Left cardiac atrium (tissue), 4 donors: ENCODE measurements at regions not wholly inside any gene's neighbourhood (a gene's known extent, or its start where the extent isn't known, plus 50 kb on each side); places are given as distances from the start of the nearest gene placed in this dataset.
"Not testable (repeated sequence)": the region's sequence is repeated elsewhere in the genome, so short reads cannot be mapped to it uniquely, and the experiment has no call there.

Experiments
- ATAC-seq, 2 donors: fragments of 200-7000 bp; cut with Tn5 transposase; one replicate each; pipeline ENCODE4 v1.9.1; 2020; ENCODE audit warnings: mild to moderate bottlenecking in 2 of 2, moderate library complexity in 2 of 2
- DNase-seq: peaks from one replicate; pipeline ENCODE4 v3.0.0-alpha.2; 2020
- intact Hi-C, 2 donors: fragments of 100-400 bp; cut with DNase I; formaldehyde crosslinking; loops; one replicate each; pipeline versions ENCODE4 v1.14.1 to v1.15.1; 2022 to 2023
- donor health status: DM: no; HTN: yes; CAD: no.
- donor health status: DM: no; HTN: yes; CAD: no; lungs with severe emphysema.
- donor health status: DM: yes; HTN: yes; CAD: no.
- donor health status: Dilated cardiomyopathy.

DNA sequence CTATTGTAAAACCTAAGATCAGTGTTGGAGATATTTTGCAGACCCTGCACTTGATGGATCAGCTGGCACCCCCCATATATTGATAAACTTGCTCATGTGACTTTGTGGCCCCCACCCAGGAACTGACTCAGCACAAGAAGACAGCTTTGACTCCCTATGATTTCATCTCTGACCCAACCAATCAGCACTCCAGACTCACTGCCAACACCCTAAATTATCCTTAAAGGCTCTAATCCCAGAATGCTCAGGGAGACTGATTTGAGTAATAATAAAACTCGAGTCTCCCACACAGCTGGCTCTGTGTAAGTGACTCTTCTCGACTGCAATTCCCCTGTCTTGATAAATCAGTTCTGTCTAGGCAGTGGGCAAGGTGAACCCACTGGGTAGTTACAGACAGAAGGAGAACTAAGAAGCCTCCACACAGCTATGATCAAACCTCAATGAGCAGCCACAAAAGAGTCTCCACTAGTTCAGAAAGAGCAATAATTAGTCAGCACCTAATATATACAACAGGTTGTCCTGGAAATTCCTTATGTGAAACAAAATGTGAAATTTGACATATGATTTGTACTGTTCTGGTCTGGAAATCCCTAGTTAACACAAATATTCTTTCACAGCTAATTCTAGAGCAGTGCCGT, 52.2 kb downstream of the ACTL7B start:
- DNase-seq (no peak), ATAC-seq (no peak)
- intact Hi-C loops, result no loop called here

DNA sequence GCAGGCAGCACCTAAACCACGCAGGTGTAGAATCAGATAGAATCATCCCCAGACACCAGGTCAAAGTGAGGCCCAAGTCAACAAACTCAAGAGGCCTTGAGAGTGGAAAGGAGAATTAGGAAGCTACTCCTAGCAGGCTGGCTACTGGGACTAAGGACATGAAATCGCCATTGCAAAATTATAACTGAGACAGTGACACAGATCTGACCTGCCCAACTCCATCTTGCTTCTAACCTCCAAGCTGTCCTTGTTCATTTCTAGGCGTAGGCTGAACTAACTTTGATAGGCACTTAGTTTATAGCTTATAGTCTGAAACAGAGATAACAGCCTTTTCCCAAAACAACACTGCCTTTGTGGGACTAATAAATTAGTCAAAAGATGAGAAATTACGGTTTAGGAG, 52.8 kb downstream of the ACTL7B start:
- DNase-seq, result no peak

DNA sequence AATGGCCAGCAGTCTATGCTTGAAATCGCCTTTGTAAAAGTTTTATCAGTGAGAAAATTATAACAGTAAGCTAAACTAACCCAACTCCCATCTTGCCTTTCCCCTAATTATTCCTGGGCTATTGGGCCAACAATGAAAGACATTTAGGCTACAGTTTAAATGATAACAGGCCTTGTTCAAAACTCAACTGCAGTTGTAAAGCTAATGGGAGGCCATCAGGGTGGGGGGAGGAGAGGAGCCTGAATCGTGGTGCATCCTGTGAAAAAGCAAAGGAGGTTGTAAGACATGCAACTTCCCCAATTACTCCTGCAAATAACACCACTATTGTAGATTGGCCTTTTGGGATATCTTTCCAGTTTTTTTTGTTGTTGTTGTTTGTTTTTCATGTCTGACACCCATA, 53.8 kb downstream of the ACTL7B start:
- DNase-seq, result no peak

More for the DNA sequence above, 52.8 kb downstream of the ACTL7B start:
- no peak for ATAC-seq
- intact Hi-C loops, result no loop called here

DNA sequence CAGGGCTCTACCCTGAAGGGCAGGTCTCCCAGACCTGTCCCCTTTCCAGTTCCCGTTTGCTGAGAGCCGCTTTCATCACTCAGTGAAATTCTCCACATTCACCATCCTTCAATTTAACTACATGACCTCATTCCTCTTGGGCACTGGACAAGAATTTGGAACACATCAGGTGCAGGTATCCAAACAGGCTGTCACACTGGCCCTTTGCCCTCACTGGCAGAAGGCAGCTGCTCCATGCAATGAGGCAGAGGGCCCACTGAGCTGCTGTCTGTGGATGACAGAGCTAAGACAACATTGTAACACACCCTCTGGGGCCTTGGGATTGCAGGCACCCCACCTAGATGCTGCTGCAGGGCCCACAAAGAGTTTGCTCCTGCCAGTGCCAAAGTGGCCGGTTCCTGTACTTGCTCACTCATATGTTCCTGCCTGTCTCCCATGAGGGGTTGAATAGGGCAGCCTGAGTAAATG, 55.1 kb downstream of the ACTL7B start:
- peak; percentile 12 to 47 for ATAC-seq
- DNase-seq, result no peak
- intact Hi-C loops, result no loop called here

More for the DNA sequence above, 53.8 kb downstream of the ACTL7B start:
- intact Hi-C loops, result no loop called here
- ATAC-seq, result no peak

DNA sequence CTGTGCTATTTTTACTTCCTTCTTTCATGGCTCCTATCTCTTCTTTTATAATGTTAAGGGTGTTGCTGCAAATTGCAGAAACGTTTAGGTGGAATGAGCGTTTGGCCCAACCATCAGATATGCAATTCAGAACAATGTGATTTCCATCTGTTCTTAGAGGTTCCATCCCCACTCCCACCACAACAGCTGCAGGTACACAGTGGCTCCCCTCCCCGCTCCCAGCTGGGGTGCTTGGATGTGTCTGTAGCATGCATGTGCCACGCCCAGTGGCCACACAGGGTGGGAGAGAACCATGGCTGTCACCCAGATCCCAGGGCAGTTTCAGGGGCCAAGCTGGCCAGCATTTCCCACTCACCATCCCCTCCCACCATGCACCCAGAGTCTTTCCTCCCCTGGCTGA, 62.2 kb downstream of the ACTL7B start:
- no peak for ATAC-seq
- no peak for DNase-seq
- intact Hi-C loops, result no loop called here

DNA sequence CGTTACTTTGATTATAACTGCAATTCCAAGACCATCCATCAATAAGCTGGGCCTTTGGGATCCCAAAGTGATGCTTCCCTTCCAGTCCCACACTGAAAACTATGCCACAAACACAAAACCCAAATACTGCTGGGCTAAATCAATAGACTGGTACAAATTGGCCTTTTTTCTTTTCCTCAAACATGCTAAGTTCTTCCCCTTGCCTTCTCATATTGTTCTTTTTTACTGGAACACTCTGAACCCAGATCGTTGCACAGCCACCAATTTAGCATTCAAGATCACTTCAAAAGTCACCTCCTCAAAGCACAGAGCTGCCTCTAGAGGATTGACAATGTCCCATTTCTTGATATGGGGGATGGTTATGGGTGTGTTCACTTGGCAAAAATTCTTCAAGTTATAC, 66.0 kb downstream of the ACTL7B start:
- ATAC-seq (no peak), DNase-seq (no peak)
- intact Hi-C loops, result no loop called here

DNA sequence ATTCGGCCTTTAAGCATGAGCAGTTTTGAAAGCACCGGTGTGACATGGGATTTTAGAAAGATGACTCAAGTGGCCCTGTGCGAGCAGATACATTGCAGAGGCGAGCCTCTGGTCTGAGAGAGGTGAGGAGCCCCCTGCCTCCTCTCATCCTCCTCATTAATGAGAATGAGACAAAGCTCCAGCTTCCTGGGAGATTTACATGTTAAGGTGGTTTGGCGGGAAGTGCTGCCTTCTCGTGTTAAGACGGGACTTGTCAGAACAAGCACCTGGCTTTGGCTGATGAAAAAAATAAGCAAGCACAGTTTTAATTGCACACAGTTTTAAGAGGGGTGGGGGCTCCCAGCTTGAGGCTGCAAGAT, 68.1 kb downstream of the ACTL7B start:
- no peak for ATAC-seq
- intact Hi-C loops, result no loop called here
- DNase-seq, result no peak

DNA sequence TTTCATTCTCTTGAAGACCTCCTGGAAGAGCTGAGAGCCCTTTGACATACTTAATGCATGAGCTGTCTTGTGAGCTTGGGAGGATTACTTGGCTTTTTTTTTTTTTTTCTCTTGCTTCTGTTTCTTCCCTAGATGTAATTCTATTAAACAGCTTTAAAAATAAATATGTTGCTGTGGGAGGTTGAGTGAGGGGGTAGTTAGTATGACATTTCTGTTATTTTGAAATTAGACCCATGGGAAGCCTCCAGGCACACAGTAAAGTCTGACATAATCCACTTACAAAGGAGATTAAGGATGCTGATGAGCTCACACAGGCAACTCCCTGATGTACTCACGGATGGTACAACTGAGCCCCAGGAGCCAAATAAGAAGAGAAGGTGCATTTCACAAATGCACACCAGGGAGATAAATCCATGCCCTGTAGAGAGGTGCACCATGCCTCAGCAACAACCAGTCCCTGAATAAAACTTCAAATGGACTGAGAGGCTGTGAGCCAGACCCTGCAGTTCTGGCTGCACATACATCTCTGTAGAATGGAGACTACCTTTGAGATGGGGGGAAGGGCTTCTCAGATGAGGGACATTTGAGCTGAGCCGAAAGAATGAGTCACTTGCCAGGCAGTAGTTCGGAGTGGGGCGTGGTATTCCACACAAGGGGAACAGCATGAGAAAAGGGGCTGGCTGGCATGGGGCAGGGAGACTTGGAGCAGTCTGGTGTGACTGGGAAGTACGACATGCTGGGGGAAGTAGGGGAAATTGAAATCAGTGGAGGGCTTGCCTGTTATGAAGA, 68.7 kb downstream of the ACTL7B start:
- DNase-seq, result no peak
- intact Hi-C loops, result no loop called here
- peak in 1 of 2 donors; percentile 34 for ATAC-seq

DNA sequence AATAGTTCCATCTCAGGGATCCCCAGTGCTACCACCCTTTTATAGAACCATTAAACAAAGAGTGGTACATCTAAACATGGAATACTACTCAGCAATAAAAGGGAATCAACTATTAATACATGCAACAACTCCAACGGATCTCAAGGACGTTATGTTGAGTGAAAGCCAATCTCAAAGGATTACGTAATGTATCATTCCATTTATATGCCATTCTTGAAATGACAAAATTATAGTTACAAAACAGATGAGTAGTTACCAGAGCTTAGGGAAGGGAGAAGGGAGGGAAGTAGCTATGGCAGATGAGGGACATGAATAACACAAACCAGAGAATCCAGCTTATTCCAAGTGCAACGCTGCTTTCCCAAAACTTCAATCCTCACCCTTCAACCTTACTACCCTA, 69.5 kb downstream of the ACTL7B start:
- intact Hi-C loops, result no loop called here

DNA sequence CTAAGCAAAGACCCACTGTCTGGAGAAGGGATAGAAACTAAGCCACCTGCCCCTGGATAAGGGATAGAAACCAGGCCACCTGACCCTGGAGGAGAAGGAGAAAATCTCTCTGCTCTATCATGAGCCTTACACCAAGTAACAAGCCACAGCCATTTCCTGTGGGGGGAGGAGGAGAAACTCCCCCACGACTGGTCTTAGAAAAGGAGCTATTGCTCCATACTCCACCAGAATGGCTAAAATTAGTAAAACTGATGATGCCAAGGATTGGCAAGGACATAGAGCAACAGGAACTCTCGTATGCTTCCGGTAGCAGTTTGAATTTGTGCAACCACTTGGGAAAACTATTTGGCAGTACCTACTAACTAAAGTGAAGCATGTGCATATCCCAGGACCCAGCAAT, 70.8 kb downstream of the ACTL7B start:
- DNase-seq (no peak), ATAC-seq (peak; percentile 53 to 87)
- intact Hi-C loops, result no loop called here

More for the DNA sequence above, 69.5 kb downstream of the ACTL7B start:
- DNase-seq (no peak), ATAC-seq (no peak)

DNA sequence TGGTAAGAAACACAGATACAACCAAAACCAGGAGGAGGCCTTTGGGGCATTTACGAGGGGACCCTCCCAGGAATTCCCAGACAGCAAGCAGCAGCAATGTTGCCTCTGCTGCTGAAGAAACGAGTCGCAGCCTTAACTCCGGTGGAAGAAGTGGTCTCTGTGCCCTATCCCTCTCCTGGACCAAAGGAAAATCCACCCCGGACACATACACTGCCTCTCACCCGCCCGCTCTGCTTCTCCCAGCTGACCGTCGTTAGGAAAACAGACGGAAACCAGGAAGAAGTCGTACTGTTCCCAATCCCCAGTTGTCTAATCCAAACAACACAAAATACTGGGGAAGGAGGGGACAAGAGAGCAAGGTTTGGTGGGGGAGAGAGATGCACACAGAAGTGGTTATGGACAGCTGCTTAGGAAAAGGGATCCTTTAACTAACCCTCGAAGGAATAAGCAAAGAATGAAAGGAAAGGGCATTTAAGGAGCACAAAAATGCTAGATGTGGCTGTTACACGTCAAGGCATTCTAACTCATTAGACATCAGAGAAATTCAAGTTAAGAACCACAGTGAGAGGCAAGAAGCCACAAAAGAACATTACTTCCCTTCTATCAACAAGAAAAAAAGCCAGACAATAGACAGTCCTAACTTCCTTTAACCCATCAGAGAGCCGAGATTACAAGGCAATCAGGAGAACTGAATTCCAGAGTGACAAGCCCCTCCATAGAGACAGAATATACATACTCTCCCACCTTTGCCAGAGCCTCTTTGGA, 71.9 kb downstream of the ACTL7B start:
- intact Hi-C loops, result no loop called here
- ATAC-seq (peak in 1 of 2 donors; percentile 55), DNase-seq (no peak)

DNA sequence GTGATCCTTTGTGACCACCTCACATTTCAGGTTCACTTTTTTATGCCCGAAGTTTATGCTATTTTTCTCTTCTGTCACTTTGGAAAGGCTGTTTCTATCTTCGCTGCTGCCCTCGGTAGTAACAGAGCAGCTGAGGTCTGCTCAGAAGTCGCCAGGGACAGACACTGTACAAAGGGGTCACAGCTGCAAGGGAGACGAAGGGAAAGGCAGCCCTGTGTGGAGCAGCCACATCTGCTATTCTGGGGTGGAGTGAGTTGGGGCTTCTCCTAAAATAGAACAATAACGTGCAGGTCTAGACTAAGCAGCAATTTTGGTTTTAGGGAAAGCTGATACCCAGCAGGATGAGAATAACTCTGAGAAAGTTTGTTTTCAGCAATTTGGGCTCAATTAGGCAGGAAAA, 72.5 kb downstream of the ACTL7B start:
- ATAC-seq, result peak in 1 of 2 donors; percentile 41
- DNase-seq, result no peak
- intact Hi-C loops, result no loop called here

DNA sequence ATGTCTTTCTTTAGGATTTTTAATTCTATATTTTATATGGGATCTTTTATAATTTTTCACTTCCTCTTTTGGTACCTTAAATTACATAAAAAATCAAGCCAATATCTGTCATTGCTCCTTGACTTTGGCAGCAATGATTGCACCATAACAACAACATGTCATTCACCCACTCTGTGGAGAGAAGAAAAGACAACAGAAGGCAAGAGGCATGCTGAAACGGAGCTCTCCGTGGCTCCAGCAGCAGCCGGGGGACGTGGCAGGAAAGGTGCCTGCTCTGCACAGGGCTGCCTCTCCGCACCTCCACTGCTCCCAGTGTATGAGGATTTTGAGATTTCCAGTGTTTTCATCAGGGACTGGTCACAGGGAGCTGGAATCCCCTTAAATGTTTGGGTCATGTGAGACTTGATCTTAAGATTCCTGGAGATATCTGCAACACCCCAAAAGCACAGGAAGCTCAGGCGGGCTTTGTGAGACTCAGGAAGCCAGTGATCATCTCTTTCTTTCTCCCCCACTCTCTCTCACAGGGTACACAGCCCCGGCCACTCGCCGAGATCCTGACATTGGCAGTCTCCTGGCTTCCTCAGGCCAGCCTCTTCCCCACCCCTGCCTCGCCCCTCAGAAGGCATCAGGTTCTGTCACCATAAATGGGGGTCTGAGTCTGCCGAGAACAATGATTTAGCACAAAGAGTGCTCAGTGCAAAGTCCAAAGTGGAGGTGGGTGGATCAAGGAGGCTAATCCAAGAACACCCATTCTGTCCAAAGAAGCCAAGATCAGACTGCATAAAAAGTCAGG, 74.6 kb downstream of the ACTL7B start:
- ATAC-seq (no peak), DNase-seq (no peak)
- intact Hi-C loops, result no loop called here

DNA sequence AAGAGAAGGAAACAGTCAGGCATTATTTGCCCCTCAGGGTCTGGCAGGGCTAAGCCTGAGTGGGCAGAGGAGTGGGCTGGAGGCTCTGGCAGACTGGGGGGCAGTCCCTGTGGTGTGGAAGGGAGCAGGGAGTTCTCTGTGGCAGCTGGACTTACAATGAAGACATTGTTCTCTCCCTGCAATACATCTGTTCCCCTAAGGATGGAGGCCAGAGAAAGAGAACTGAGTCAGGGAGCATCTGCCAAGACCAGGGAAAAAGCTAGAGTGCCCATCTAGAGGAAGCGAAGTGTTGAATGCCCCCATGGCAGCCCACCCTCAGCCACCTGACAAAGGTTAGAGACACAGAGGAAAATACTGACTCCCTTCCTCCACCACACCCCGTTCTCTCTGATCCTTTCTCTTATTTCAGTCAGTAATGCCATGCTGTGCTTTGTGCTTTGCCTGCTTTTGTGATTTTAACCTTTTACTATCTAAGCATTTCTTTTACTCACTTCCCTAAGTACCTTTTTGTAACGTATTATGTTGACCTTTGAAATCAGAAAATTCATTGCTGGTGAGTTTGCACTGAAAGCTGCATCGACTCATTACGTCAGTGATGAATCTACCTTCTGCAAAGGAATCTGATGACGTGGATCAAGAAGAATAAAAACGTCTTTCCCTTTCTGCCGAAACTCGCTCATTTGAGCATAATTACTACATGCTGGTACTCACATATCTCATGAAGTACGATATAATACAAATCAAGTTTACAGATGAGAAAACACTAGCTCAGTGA, 76.0 kb downstream of the ACTL7B start:
- DNase-seq (no peak), ATAC-seq (peak in 1 of 2 donors; percentile 13)
- intact Hi-C loops, result no loop called here

DNA sequence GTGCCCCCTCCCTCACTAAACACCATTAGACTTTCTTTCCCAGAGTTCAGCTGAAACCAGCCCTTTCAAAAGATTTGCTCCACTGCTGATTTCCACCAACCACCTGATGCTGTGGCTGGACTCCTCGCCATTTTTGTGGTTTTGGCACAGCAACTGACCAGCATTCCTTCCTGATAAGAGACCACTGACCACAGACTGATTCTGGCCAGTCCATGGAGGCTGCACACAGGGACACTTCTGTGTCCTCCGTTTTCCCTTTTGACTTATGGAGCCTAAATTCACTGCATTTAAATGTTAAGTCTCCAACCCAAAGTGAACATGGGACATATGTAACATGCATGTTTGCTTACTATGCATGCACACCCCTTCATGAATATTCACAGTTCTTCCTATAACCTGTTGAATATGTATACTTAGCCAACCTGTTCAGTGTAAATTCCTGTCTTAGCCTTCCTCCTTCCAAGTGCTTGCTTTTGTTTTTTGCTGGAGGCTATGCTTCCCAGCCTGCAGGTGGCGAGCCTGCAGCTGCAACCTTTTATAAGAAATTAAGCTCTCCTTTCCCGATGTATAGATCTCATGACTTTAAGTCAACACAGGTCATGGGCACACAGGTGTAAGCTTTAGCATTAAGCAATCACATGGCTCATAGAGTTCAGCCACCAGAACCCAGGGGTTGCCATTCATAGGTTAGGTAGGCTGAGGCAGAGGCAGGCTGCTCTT, 78.7 kb downstream of the ACTL7B start:
- intact Hi-C loops, result no loop called here
- DNase-seq (no peak), ATAC-seq (peak in 1 of 2 donors; percentile 46)

DNA sequence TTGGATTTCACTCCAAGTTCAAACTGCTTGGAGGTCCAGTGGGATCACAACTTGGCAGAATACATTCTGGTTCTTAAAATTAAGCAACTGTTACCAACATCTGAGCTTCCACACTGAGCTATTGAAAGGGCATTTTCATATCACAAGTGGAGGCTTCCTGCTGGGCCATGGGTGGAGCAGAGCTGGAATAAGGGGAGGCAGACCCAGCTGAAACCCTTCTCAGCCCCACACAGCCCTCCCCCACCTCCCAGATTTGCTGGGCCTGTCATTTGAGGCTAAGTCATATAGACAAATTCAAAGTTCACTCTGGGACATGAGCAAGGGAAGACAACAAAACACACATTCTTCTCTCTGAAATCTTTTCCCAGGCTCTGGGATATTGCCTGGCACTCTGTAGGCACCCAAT, 79.9 kb downstream of the ACTL7B start:
- intact Hi-C loops, result no loop called here
- DNase-seq, result no peak
- peak; percentile 72 to 85 for ATAC-seq

DNA sequence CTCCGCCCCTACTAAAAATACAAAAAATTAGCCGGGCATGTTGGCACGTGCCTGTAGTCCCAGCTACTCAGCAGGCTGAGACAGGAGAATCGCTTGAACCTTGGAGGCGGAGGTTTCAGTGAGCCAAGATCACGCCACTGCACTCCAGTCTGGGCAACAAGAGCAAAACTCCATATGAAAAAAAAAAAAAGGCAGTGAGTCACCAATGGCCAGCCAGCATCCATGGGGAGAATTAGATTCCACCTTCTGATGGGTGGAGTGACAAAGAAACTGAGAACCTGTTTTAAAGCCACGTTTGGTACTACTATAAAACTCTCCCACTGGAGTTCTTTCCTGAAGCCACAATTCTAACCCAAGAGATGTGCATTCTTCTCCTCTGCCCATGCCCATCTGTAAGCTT, 81.7 kb downstream of the ACTL7B start:
- ATAC-seq, DNase-seq, intact Hi-C loops: not testable (repeated sequence)

DNA sequence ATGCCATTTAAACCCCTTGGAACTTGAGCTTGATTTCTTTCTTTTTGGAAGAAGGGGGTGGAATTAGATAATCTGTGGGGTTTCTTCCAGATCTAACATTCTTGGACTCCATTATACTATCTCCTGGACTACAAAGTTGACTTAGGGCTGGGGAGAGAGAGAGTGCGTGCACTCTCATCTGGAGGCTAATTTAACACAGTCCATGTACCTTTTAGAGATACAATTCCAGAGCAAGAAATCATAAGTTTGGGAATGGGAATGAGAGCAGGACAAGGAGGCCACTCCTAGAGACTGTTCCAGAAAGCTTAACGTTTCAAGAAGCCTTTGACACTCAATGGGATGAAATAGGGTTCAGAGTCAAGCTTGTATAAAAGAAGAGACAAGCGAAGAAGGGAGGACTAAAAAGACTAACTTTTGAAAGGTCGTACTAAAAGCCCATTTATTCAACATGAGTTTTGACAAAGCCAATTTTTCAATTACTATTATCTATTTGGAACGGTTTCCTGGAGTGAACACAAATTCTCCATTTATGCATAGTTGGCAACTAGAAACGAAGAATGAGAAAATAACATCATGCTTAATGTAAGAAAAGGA, 83.4 kb downstream of the ACTL7B start:
- ATAC-seq (no peak), DNase-seq (no peak)
- intact Hi-C loops, result no loop called here
